NCI-H82 treated with DMSO at 0.1 percent for 48 hours (cell line): ENCODE measurements at regions not wholly inside any gene's neighbourhood (a gene's known extent, or its start where the extent isn't known, plus 50 kb on each side); places are given as distances from the start of the nearest gene placed in this dataset.

Experiments used
- DNase-seq: peaks from one replicate; lab custom pipeline; 2025; ENCODE audit not compliant: unreplicated experiment; lab: John Stamatoyannopoulos, UW

GRCh38 chr16:86712158-86713009 lies 134.0 kb downstream of the FOXL1 start:
- no peak for DNase-seq

- DNase-seq: no peak
These were observed 134.8 kb downstream of the FOXL1 start for GRCh38 chr16:86713021-86713631.

GRCh38 chr16:86714166-86714565 lies 135.8 kb downstream of the FOXL1 start:
- DNase-seq: no peak

GRCh38 chr16:86716649-86717048 lies 138.3 kb downstream of the FOXL1 start:
- no peak for DNase-seq

GRCh38 chr16:86718118-86718517 lies 139.8 kb downstream of the FOXL1 start:
- DNase-seq: no peak

- DNase-seq: no peak
These were observed 144.6 kb downstream of the FOXL1 start for GRCh38 chr16:86722970-86723369.

- no peak for DNase-seq
These were observed 145.3 kb downstream of the FOXL1 start for GRCh38 chr16:86723689-86724088.

GRCh38 chr16:86725401-86725800 lies 147.1 kb downstream of the FOXL1 start:
- DNase-seq: no peak

- no peak for DNase-seq
These were observed 148.0 kb downstream of the FOXL1 start for GRCh38 chr16:86726340-86726739.

GRCh38 chr16:86727131-86727530 lies 148.8 kb downstream of the FOXL1 start:
- no peak for DNase-seq

GRCh38 chr16:86727632-86728031 lies 149.3 kb downstream of the FOXL1 start:
- DNase-seq: no peak

GRCh38 chr16:86729686-86730085 lies 151.3 kb downstream of the FOXL1 start:
- DNase-seq: no peak

- no peak for DNase-seq
These were observed 151.7 kb downstream of the FOXL1 start for GRCh38 chr16:86730086-86730485.

GRCh38 chr16:86730597-86730996 lies 152.2 kb downstream of the FOXL1 start:
- DNase-seq: no peak

- DNase-seq: no peak
These were observed 154.4 kb downstream of the FOXL1 start for GRCh38 chr16:86732621-86733295.

GRCh38 chr16:86733546-86734254 lies 155.4 kb downstream of the FOXL1 start:
- DNase-seq: no peak

- DNase-seq: no peak
These were observed 156.5 kb downstream of the FOXL1 start for GRCh38 chr16:86734543-86735460.

GRCh38 chr16:86735727-86736126 lies 157.4 kb downstream of the FOXL1 start:
- DNase-seq: no peak

GRCh38 chr16:86736502-86736901 lies 158.2 kb downstream of the FOXL1 start:
- no peak for DNase-seq

- no peak for DNase-seq
These were observed 158.7 kb downstream of the FOXL1 start for GRCh38 chr16:86737083-86737482.
